ENCODE measurements at regions not wholly inside any gene's neighbourhood (a gene's known extent, or its start where the extent isn't known, plus 50 kb on each side); places are given as distances from the start of the nearest gene placed in this dataset.

DNA sequence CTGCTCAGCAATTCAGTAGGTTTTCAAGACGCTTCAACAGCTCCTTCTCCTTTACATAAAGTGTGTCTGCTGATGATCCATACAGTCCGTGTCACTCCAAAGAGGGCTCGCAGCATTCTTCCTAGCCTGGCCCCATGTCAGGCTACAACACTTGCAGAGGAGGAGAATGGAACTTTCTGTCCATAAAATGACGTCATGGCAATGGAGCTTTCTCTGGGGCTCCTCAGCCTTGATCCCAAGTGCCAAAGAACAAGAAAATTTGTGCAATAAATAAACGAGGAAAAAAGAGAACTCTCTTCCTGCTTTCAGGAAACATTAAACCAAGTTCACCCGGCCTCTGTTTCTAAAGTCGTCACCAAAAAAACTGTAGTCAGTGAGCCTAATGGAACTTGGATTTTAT lies 199.5 kb upstream of the MEIS1 start:
- Mint-ChIP-seq H3K27me3 (no peaks in the 10 kb centered on the region), H3K9me3 (ENCODE audit: low read depth) (no peaks in the 10 kb centered on the region), H3K27ac (no peak overlapping the region), H3K4me3 (ENCODE audit: low read depth) (no peak overlapping the region), H3K4me1 (ENCODE audit: low read depth) (peaks cover 8% of the 10 kb centered on the region), H3K36me3 (ENCODE audit: insufficient read depth) (no peaks in the 10 kb centered on the region)
- no peak for TF ChIP-seq CTCF (IDR thresholded peaks at IDR 0.05; ENCODE audit: unreplicated experiment)
- no peak for DNase-seq (ENCODE audit: low spot score, unreplicated experiment)

GRCh38 chr2:66233981-66234380 lies 200.9 kb upstream of the MEIS1 start:
- peak overlapping the region; percentile 23 for H3K27ac Mint-ChIP-seq
- H3K9me3 Mint-ChIP-seq (ENCODE audit: low read depth), result no peaks in the 10 kb centered on the region
- H3K4me3 Mint-ChIP-seq (ENCODE audit: low read depth), result no peak overlapping the region
- no peaks in the 10 kb centered on the region for H3K36me3 Mint-ChIP-seq (ENCODE audit: insufficient read depth)
- H3K4me1 Mint-ChIP-seq (ENCODE audit: low read depth), result peaks cover 2% of the 10 kb centered on the region
- no peak for TF ChIP-seq CTCF (IDR thresholded peaks at IDR 0.05; ENCODE audit: unreplicated experiment)
- no peak for DNase-seq (ENCODE audit: low spot score, unreplicated experiment)
- H3K27me3 Mint-ChIP-seq, result no peaks in the 10 kb centered on the region

- peaks cover 14% of the 10 kb centered on the region for H3K4me1 Mint-ChIP-seq (ENCODE audit: low read depth)
- no peaks in the 10 kb centered on the region for H3K36me3 Mint-ChIP-seq (ENCODE audit: insufficient read depth)
- H3K4me3 Mint-ChIP-seq (ENCODE audit: low read depth), result no peak overlapping the region
- no peaks in the 10 kb centered on the region for H3K27me3 Mint-ChIP-seq
- H3K27ac Mint-ChIP-seq, result no peak overlapping the region
- no peak for TF ChIP-seq CTCF (IDR thresholded peaks at IDR 0.05; ENCODE audit: unreplicated experiment)
- no peak for DNase-seq (ENCODE audit: low spot score, unreplicated experiment)
- H3K9me3 Mint-ChIP-seq (ENCODE audit: low read depth), result no peaks in the 10 kb centered on the region
These were observed 206.8 kb upstream of the MEIS1 start for GRCh38 chr2:66228128-66228547.

- no peak for DNase-seq (ENCODE audit: low spot score, unreplicated experiment)
- TF ChIP-seq CTCF (IDR thresholded peaks at IDR 0.05; ENCODE audit: unreplicated experiment), result no peak
- Mint-ChIP-seq H3K9me3 (ENCODE audit: low read depth) (peaks cover 6% of the 10 kb centered on the region), H3K4me1 (ENCODE audit: low read depth) (peaks cover 8% of the 10 kb centered on the region), H3K4me3 (ENCODE audit: low read depth) (no peak overlapping the region), H3K27me3 (no peaks in the 10 kb centered on the region), H3K36me3 (ENCODE audit: insufficient read depth) (no peaks in the 10 kb centered on the region), H3K27ac (no peak overlapping the region)
These were observed 217.8 kb upstream of the MEIS1 start for GRCh38 chr2:66217039-66217585.

- Mint-ChIP-seq H3K4me3 (ENCODE audit: low read depth) (no peak overlapping the region), H3K4me1 (ENCODE audit: low read depth) (peaks cover 3% of the 10 kb centered on the region), H3K27me3 (no peaks in the 10 kb centered on the region), H3K36me3 (ENCODE audit: insufficient read depth) (no peaks in the 10 kb centered on the region), H3K27ac (no peak overlapping the region), H3K9me3 (ENCODE audit: low read depth) (peaks cover 6% of the 10 kb centered on the region)
- no peak for DNase-seq (ENCODE audit: low spot score, unreplicated experiment)
- TF ChIP-seq CTCF (IDR thresholded peaks at IDR 0.05; ENCODE audit: unreplicated experiment), result no peak
These were observed 222.2 kb upstream of the MEIS1 start for GRCh38 chr2:66212749-66213148.
